NCI-H1694 treated with DMSO at 0.1 percent for 48 hours (cell line): ENCODE measurements at regions not wholly inside any gene's neighbourhood (a gene's known extent, or its start where the extent isn't known, plus 50 kb on each side); places are given as distances from the start of the nearest gene placed in this dataset.

Experiments
- DNase-seq: peaks from one replicate; lab custom pipeline; 2025; lab: John Stamatoyannopoulos, UW

DNA sequence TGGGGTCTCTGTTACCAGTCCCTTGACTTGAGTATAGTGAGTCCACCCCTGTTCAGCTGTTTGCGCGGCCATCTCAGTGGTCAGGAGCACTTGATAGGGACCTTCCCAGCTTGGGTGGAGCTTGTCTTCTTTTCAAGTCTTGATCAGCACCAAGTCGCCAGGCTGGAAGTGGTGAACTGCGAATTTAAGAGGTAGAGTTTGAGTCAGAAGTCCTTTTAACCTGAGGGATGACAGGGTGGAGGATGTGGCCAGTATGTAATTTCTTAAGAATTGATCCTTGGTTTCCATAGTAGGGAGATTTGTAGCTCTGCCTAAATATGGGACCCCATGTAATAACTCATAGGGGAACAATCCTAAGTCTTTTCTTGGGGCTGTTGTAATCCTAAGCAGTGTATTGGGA, 86.3 kb upstream of the XCR1 start:
- no peak for DNase-seq

GRCh38 chr3:46112984-46113383, 85.7 kb upstream of the XCR1 start:
- no peak for DNase-seq

DNA sequence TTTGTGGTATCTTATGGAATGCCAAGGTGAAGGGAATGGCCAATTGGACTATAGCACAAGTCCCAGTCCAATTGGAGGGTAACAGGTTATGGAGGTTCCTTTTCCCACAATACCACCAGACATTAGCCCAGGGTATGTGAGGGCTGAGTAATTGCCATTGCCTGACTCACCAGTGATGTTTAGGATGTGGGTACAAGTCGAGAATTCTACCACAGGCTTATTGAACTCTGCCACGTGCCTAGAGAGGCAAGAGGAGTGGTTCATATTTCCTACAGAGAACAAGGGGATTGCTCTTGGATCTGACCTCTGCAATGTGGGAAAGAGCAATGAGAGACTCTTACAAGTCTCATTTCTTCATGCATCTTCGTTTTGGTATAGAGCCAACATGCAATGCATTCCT, 85.0 kb upstream of the XCR1 start:
- DNase-seq: no peak

GRCh38 chr3:46110701-46111493, 83.6 kb upstream of the XCR1 start:
- no peak for DNase-seq

- no peak for DNase-seq
Measured at GRCh38 chr3:46107682-46108081, 80.4 kb upstream of the XCR1 start.

GRCh38 chr3:46105306-46105919, 78.1 kb upstream of the XCR1 start:
- no peak for DNase-seq

DNA sequence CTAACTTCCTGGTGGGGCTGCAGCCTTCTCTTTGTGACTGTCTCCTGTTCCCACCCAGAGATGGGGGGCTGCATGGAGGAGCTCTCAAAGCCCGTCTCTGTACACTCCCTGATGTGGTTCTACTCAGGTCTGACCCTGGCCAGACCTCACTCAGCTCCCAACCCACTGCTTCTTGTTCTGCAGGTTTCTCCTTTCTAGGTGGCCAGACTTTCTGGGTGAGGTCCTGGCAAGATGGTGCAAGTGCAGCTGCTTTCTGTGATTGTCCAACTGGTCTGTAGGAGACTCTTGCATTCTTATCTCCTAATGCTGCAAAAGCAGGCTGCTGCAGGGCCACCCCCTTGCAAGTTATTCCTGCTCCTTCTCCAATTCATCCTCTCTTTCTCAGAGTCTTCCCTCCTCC, 77.4 kb upstream of the XCR1 start:
- no peak for DNase-seq

GRCh38 chr3:46102780-46103130, 75.5 kb upstream of the XCR1 start:
- DNase-seq: no peak

GRCh38 chr3:46102059-46102779, 74.9 kb upstream of the XCR1 start:
- no peak for DNase-seq

- DNase-seq: no peak
Measured at GRCh38 chr3:46100812-46101211, 73.5 kb upstream of the XCR1 start.

DNA sequence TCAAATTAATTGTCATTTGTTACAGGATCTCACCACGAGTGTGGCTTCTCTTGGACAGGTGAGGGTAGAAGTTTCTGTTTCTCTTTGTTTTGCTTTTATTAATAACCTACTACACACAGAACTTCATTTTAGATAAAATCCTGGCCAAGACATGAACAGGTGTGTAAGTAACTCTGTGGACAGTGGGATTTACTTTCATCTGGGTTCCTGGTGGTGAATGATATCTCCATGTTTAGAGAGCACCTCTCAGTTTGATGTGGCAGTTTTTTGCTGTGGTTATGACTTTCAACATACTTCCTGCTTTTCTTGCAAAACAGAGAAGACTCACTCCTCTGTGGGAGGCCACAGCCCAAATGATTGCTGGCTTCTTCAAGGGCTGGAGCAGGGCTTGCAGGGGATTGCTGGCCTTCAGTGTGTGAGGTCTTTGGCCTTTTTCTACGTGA, 71.1 kb upstream of the XCR1 start:
- DNase-seq: no peak

- no peak for DNase-seq
Measured at GRCh38 chr3:46097691-46098241, 70.5 kb upstream of the XCR1 start.

DNA sequence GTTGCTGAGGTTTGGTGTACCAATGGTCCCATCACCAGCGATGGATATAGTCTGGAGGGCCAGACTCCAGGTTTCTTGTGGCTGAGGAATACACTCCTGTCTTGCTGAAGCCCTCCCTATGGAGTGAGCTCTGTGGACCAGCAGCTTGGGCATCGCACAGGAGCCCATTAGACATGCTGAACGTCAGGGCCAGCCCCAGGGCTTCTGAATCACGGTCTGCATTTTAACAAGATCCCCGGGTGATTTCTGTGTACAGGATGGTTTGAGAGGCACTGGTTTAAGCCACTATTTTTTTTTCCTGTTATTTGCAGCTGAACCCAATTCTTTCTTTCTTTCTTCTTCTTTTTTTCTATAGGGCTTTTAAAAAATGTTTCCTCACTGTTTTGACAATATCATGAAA, 69.5 kb upstream of the XCR1 start:
- no peak for DNase-seq

DNA sequence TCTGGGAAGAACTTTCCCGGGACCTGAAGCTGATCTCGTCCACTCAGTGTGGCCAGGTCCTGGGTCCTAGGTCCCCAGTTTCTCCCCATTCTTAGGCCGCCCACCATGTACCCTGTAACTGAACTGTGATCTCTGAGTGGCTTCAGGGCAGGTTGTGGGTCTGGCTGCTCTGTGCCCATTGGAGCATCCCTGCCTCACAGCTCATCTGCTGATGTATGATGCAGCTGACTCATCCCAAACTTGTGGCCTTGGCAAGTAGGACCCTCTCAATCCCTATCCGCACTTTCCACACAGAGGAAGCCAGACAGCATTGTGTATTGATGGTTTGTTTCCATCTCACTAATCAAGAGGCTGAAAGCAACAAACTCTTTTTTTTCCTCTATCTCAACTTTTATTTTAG, 69.1 kb upstream of the XCR1 start:
- no peak for DNase-seq

DNA sequence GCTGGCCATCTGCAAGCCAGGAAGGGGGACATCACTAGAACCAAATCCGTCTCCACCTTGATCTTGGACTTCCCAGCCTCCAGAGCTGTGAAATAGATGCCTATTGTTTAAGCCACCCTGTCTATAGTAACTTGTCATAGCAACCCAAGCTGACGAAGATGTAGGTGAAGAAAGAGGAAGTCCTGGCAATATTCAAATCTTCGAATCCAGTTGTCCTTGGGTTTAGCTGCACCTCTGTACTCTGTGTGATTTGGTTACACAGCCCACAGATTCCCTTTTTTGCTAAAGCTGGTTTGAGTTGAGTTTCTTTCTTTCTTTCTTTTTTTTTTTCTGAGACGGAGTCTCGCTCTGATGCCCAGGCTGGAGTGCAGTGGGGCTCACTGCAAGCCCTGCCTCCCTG, 68.0 kb upstream of the XCR1 start:
- no peak for DNase-seq

DNA sequence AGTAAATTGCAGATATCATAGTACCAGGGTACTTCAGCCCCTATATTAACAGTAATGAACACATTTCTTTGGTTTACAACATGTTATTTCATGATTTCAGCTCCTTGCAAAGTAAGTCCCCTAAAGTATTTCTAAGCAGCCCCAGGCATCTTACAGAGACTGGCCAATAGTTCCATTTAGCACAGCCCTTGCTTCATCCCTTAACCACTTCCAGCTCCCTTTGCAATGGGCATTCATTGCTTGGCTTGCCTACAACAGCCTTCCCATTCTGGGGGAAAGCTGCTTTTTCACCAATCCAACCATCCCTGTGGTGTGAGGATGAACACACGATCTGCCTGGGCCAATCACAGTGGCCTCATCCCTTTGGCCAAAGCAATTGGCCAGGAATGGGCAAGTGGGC, 67.2 kb upstream of the XCR1 start:
- no peak for DNase-seq

DNA sequence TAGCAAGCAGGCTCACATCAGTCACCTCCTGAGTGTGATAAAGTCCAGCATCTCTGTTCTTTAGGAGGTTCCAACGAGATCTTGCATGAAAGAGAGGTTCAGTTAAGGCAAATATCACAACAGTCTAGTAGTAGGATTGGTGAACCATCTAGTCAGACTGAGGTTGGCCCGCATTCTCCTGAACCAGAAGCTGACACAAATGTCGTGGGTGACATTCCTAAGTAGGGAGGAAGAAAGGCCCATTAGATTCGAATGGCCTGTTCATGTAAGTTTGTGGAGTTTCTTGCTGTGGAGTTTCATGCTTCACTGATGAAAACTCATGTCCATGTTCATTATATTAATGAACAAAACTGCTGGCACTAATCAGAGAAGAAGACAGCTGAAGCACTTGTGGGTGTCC, 66.7 kb upstream of the XCR1 start:
- DNase-seq: no peak

DNA sequence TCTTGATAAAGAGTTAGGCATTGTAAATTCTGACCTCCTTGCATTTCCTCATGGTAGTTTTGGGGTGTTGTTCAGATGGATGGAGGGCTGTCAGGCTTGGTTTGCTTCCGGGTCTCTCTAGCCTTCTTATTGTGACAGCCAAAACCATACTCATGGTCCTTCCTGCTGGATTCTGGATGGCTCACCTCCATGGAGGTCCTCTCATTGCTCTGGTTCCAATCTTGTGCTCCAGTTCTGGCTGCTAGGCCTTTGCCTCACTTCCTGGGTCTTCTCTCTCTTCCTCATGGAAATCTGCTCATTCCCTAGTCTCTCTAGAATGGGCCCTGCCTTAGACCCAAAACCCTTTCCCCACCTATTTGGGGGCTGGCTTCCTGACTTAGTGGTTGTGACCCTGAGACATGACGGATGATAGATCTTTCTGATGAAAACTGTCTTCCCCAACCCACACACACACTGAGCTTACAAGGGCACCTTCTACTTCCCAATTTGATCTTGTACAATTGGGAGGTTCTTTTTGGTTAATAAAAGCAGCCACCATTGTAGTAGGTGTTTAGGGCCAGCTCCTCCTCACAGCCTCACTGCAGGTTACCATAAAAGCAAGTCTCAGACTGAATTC, 66.2 kb upstream of the XCR1 start:
- DNase-seq: no peak

GRCh38 chr3:46092702-46093080, 65.4 kb upstream of the XCR1 start:
- DNase-seq: no peak

- DNase-seq: no peak
Measured at GRCh38 chr3:46091741-46092701, 64.7 kb upstream of the XCR1 start.

DNA sequence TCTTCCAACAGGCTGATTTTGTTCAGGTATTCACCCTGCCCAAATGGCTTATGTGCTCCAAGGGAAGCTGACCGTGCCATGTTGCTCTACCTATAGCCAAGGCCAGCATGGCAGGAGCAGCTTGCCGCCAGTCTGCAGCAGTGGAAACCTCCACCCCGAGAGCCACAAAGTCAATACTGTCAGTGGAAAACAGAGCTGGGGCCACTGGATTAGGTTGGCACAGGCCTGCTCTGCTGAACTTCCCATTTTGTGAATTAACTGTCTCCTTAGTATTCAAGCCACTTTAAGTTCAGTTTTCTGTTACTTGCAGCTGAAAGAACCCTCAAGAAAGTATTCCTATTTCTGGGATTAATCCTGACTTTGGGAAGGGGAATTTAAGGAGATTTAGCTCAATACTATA, 63.8 kb upstream of the XCR1 start:
- DNase-seq: no peak
